OCI-LY1 (cell line): ENCODE measurements at regions not wholly inside any gene's neighbourhood (a gene's known extent, or its start where the extent isn't known, plus 50 kb on each side); places are given as distances from the start of the nearest gene placed in this dataset.

ENCODE experiments used
- H2AFZ ChIP-seq: fragments of 200-600 bp; sonication (generic), shearing (Covaris generic); 2 replicates; pipeline ENCODE4 v1.6.0; 2014; ENCODE audit warnings: antibody characterized with exemption, mild to moderate bottlenecking, low read length
- H3F3A ChIP-seq: fragments of 200-600 bp; sonication (generic), shearing (Covaris generic); 2 replicates; pipeline ENCODE4 v1.6.0; 2014; ENCODE audit warnings: mild to moderate bottlenecking, antibody characterized with exemption, low read length, moderate library complexity; ENCODE audit not compliant: insufficient read depth
- H3K27ac ChIP-seq: fragments of 200-600 bp; sonication (generic); 2 replicates; pipeline ENCODE4 v1.5.1; 2014; ENCODE audit warnings: low read length, mixed run types, mild to moderate bottlenecking, low read depth; ENCODE audit not compliant: poor library complexity, severe bottlenecking
- H3K27me3 ChIP-seq: fragments of 200-600 bp; sonication (generic); 2 replicates; pipeline ENCODE4 v1.6.0; 2014; ENCODE audit warnings: antibody characterized with exemption, mild to moderate bottlenecking, low read length, moderate library complexity; ENCODE audit not compliant: insufficient read depth
- H3K36me3 ChIP-seq: fragments of 200-600 bp; sonication (generic); 2 replicates; pipeline ENCODE4 v1.6.1; 2014; ENCODE audit warnings: mild to moderate bottlenecking, antibody characterized with exemption, low read length, moderate library complexity, mixed read lengths; ENCODE audit not compliant: insufficient read depth
- H3K4me1 ChIP-seq: fragments of 200-600 bp; sonication (generic); 2 replicates; pipeline ENCODE4 v1.5.1; 2014; ENCODE audit warnings: mild to moderate bottlenecking, low read length, moderate library complexity; ENCODE audit not compliant: insufficient read depth, severe bottlenecking
- H3K4me2 ChIP-seq: fragments of 200-600 bp; sonication (generic), shearing (Covaris generic); 2 replicates; pipeline ENCODE4 v1.6.1; 2014; ENCODE audit warnings: low read length
- H3K4me3 ChIP-seq: fragments of 200-600 bp; sonication (generic); 2 replicates; pipeline ENCODE4 v1.5.1; 2014; ENCODE audit warnings: low read length, low read depth, mild to moderate bottlenecking, mixed read lengths; ENCODE audit not compliant: poor library complexity, severe bottlenecking
- H3K79me2 ChIP-seq: fragments of 200-600 bp; shearing (Covaris generic); 2 replicates; pipeline ENCODE4 v1.6.1; 2016; ENCODE audit warnings: mixed run types, low read length, mixed read lengths; ENCODE audit not compliant: insufficient read depth
- H3K9ac ChIP-seq: fragments of 200-600 bp; sonication (generic), shearing (Covaris generic); 2 replicates; pipeline ENCODE4 v1.6.1; 2014; ENCODE audit warnings: mild to moderate bottlenecking, low read length, mixed read lengths
- H3K9me2 ChIP-seq: fragments of 200-600 bp; sonication (generic), shearing (Covaris generic); 2 replicates; pipeline ENCODE4 v1.6.1; 2014; ENCODE audit warnings: low read depth, mild to moderate bottlenecking, low read length, mixed read lengths
- H3K9me3 ChIP-seq: fragments of 200-600 bp; shearing (Covaris generic); 2 replicates; pipeline ENCODE4 v1.6.1; 2014; ENCODE audit warnings: low read length, mixed read lengths
- H4K20me1 ChIP-seq: fragments of 200-600 bp; sonication (generic), shearing (Covaris generic); 2 replicates; pipeline ENCODE4 v1.6.0; 2016; ENCODE audit warnings: mild to moderate bottlenecking, low read length; ENCODE audit not compliant: insufficient read depth
- CTCF ChIP-seq: fragments of 200-600 bp; sonication (generic), shearing (Covaris generic); IDR thresholded peaks from 2 replicates; pipeline ENCODE4 v1.5.1; 2017; ENCODE audit warnings: mild to moderate bottlenecking, antibody characterized with exemption, low read length, moderate library complexity, mixed read lengths
- EZH2 ChIP-seq: fragments of 200-600 bp; sonication (generic), shearing (Covaris generic); IDR thresholded peaks from 2 replicates; pipeline ENCODE4 v1.8.0; 2017; ENCODE audit warnings: borderline replicate concordance, mixed run types, mild to moderate bottlenecking, antibody characterized with exemption, low read length, moderate library complexity, mixed read lengths

- no peak overlapping the region for H3K4me3 ChIP-seq
- H3K36me3 ChIP-seq, result no peaks in the 10 kb centered on the region
- H3F3A ChIP-seq, result no peaks in the 10 kb centered on the region
- H2AFZ ChIP-seq, result no peak overlapping the region
- no peaks in the 10 kb centered on the region for H3K27me3 ChIP-seq
- no peak overlapping the region for H3K4me2 ChIP-seq
- no peak for TF ChIP-seq CTCF
- no peak for TF ChIP-seq EZH2
- H3K9me3 ChIP-seq, result no peaks in the 10 kb centered on the region
- no peak overlapping the region for H3K9ac ChIP-seq
- no peaks in the 10 kb centered on the region for H4K20me1 ChIP-seq
- H3K79me2 ChIP-seq, result no peaks in the 10 kb centered on the region
- no peak overlapping the region for H3K27ac ChIP-seq
- no peaks in the 10 kb centered on the region for H3K9me2 ChIP-seq
- H3K4me1 ChIP-seq, result no peaks in the 10 kb centered on the region
Observed at GRCh38 chr12:43241986-43242385, 310.0 kb downstream of the ADAMTS20 start.

DNA sequence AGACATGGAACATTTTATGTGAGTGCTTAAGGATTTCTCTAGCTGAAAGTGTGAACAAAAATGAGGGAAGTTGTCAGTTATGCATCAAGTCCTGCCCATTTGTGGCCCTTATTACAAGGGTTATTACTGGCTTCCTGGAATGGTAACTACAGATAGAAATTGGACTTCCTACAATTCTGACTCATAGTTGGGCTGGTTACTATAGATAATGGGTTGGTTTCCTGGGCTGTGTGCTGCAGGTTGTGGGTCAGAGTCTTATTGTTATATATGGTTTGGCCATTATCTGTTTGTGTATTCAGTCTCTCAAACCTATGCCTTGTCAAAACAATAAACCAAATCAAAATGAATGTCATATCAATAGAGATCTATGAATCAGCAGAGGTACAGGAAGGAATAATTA lies 313.7 kb downstream of the ADAMTS20 start:
- H3K9me3 ChIP-seq, result no peaks in the 10 kb centered on the region
- H3K79me2 ChIP-seq, result no peaks in the 10 kb centered on the region
- no peaks in the 10 kb centered on the region for H4K20me1 ChIP-seq
- H3K27ac ChIP-seq, result no peak overlapping the region
- no peak overlapping the region for H3K4me2 ChIP-seq
- H3K27me3 ChIP-seq, result no peaks in the 10 kb centered on the region
- H3K9ac ChIP-seq, result no peak overlapping the region
- no peak overlapping the region for H3K4me3 ChIP-seq
- TF ChIP-seq EZH2 (no peak), CTCF (no peak)
- no peaks in the 10 kb centered on the region for H3K4me1 ChIP-seq
- no peaks in the 10 kb centered on the region for H3K36me3 ChIP-seq
- no peaks in the 10 kb centered on the region for H3F3A ChIP-seq
- H2AFZ ChIP-seq, result no peak overlapping the region
- no peaks in the 10 kb centered on the region for H3K9me2 ChIP-seq

GRCh38 chr12:43237238-43237879 lies 314.6 kb downstream of the ADAMTS20 start:
- no peaks in the 10 kb centered on the region for H3K36me3 ChIP-seq
- H3K4me3 ChIP-seq, result no peak overlapping the region
- TF ChIP-seq CTCF (no peak), EZH2 (no peak)
- no peaks in the 10 kb centered on the region for H3K9me2 ChIP-seq
- H3K9me3 ChIP-seq, result no peaks in the 10 kb centered on the region
- no peak overlapping the region for H2AFZ ChIP-seq
- H3K4me2 ChIP-seq, result no peak overlapping the region
- no peaks in the 10 kb centered on the region for H3K4me1 ChIP-seq
- no peaks in the 10 kb centered on the region for H3K79me2 ChIP-seq
- H3K9ac ChIP-seq, result no peak overlapping the region
- H3F3A ChIP-seq, result no peaks in the 10 kb centered on the region
- no peaks in the 10 kb centered on the region for H3K27me3 ChIP-seq
- no peaks in the 10 kb centered on the region for H4K20me1 ChIP-seq
- H3K27ac ChIP-seq, result no peak overlapping the region
